Common myeloid progenitor, CD34-positive (primary cell): ENCODE measurements at regions not wholly inside any gene's neighbourhood (a gene's known extent, or its start where the extent isn't known, plus 50 kb on each side); places are given as distances from the start of the nearest gene placed in this dataset.

ENCODE experiments used
- CTCF ChIA-PET: fragments of 350-600 bp; sonication (Branson Sonifier 250); formaldehyde crosslinking; loops from one replicate; lab custom pipeline; 2021; ENCODE audit warnings: antibody characterized with exemption; lab: Charles Lee
- POLR2A ChIA-PET: fragments of 350-600 bp; sonication (Branson Sonifier 250); formaldehyde crosslinking; loops from one replicate; lab custom pipeline; 2021; ENCODE audit warnings: antibody characterized with exemption; lab: Charles Lee
- DNase-seq, 3 donors: peaks; one replicate each; pipeline versions ENCODE4 v3.0.0 to v3.0.0-alpha.2; 2013
- H3K27ac ChIP-seq, 2 experiments: 1 replicate in 1 of 2; 2 replicates in 1 of 2; pipeline ENCODE4 v1.7.0; 2013; ENCODE audit warnings: inconsistent platforms in 2 of 2, low read length in 2 of 2, mild to moderate bottlenecking in 2 of 2, low read depth in 1 of 2, moderate library complexity in 1 of 2; ENCODE audit not compliant: severe bottlenecking in 2 of 2, insufficient read depth in 1 of 2, poor library complexity in 1 of 2
- H3K27me3 ChIP-seq, 5 experiments: replicated peaks in 2 of 5; 1 replicate in 3 of 5; 2 replicates in 2 of 5; pipeline versions ENCODE4 v1.6.1 to v1.7.0; 2013; ENCODE audit warnings: low read length in 4 of 5, mild to moderate bottlenecking in 2 of 5, moderate library complexity in 2 of 5, inconsistent platforms in 1 of 5; ENCODE audit not compliant: insufficient read depth in 5 of 5, control insufficient read depth in 4 of 5
- H3K36me3 ChIP-seq, 4 experiments: 1 replicate in 2 of 4; 2 replicates in 2 of 4; pipeline versions ENCODE4 v1.6.1 to v1.7.0; 2013; ENCODE audit warnings: low read length in 3 of 4, control low read depth in 1 of 4, mild to moderate bottlenecking in 1 of 4; ENCODE audit not compliant: control insufficient read depth in 4 of 4, insufficient read depth in 4 of 4
- H3K4me1 ChIP-seq, 4 experiments: 1 replicate in 3 of 4; 2 replicates in 1 of 4; pipeline versions ENCODE4 v1.6.1 to v1.7.1; 2013; ENCODE audit warnings: low read length in 3 of 4, mild to moderate bottlenecking in 3 of 4, control low read depth in 1 of 4, inconsistent platforms in 1 of 4, moderate library complexity in 1 of 4; ENCODE audit not compliant: control insufficient read depth in 4 of 4, insufficient read depth in 4 of 4; ENCODE audit errors: control extremely low read depth in 1 of 4
- H3K4me3 ChIP-seq, 7 experiments: 1 replicate in 4 of 7; 2 replicates in 3 of 7; pipeline versions ENCODE4 v1.5.1 to v1.7.0; 2013; ENCODE audit warnings: mild to moderate bottlenecking in 7 of 7, low read length in 6 of 7, moderate library complexity in 6 of 7, inconsistent platforms in 2 of 7, low read depth in 2 of 7, control low read depth in 1 of 7; ENCODE audit not compliant: insufficient read depth in 4 of 7, control insufficient read depth in 1 of 7; ENCODE audit errors: extremely low read depth in 1 of 7
- H3K9me3 ChIP-seq, 5 experiments: 1 replicate in 4 of 5; 2 replicates in 1 of 5; pipeline versions ENCODE4 v1.6.1 to v1.7.1; 2013; ENCODE audit warnings: low read length in 4 of 5, mild to moderate bottlenecking in 2 of 5, inconsistent platforms in 1 of 5, low read depth in 1 of 5, moderate library complexity in 1 of 5; ENCODE audit not compliant: control insufficient read depth in 4 of 5, insufficient read depth in 2 of 5; ENCODE audit errors: control extremely low read depth in 1 of 5
- WGBS: methylation state at CpG from one replicate; pipeline ENCODE4 v1.1.5; 2013; ENCODE audit not compliant: insufficient coverage; 5-methylcytosine and 5-hydroxymethylcytosine counted together

- ChIA-PET POLR2A (no interaction called here), CTCF (no interaction called here)
- 89% methylated on average over 2 of the region's 3 CpGs for WGBS
- H3K27me3 ChIP-seq: no peaks in the 10 kb centered on the region
- H3K9me3 ChIP-seq: peaks cover 0 to 2% (median 0%) of the 10 kb centered on the region in 5 experiments
- no peak for DNase-seq
- H3K27ac ChIP-seq: no peak overlapping the region
- no peak overlapping the region for H3K4me3 ChIP-seq
- H3K36me3 ChIP-seq: no peaks in the 10 kb centered on the region
- no peaks in the 10 kb centered on the region for H3K4me1 ChIP-seq
These were observed 68.4 kb upstream of the FLRT2 start for GRCh38 chr14:85461432-85462133.

GRCh38 chr14:85463512-85463911 is 66.4 kb upstream of the FLRT2 start:
- Histone ChIP-seq H3K4me3 (no peak overlapping the region), H3K9me3 (no peaks in the 10 kb centered on the region), H3K27me3 (no peaks in the 10 kb centered on the region), H3K27ac (no peak overlapping the region), H3K4me1 (no peaks in the 10 kb centered on the region), H3K36me3 (no peaks in the 10 kb centered on the region)
- ChIA-PET POLR2A (no interaction called here), CTCF (no interaction called here)
- DNase-seq: no peak
- 100% methylated on average over 2 of the region's 4 CpGs for WGBS

- Histone ChIP-seq H3K27ac (no peak overlapping the region), H3K27me3 (no peaks in the 10 kb centered on the region), H3K4me3 (no peak overlapping the region), H3K9me3 (no peaks in the 10 kb centered on the region), H3K36me3 (no peaks in the 10 kb centered on the region), H3K4me1 (no peaks in the 10 kb centered on the region)
- WGBS: 78% methylated on average over 2 of the region's 2 CpGs
- ChIA-PET CTCF (no interaction called here), POLR2A (no interaction called here)
- DNase-seq: no peak
These were observed 65.6 kb upstream of the FLRT2 start for GRCh38 chr14:85464135-85464895.

GRCh38 chr14:85466678-85467077 is 63.3 kb upstream of the FLRT2 start:
- Histone ChIP-seq H3K27me3 (no peaks in the 10 kb centered on the region), H3K27ac (no peak overlapping the region), H3K9me3 (no peaks in the 10 kb centered on the region), H3K4me3 (no peak overlapping the region), H3K4me1 (peaks cover 0 to 3% (median 0%) of the 10 kb centered on the region in 4 experiments), H3K36me3 (no peaks in the 10 kb centered on the region)
- 93% methylated on average over 3 of the region's 3 CpGs for WGBS
- no peak for DNase-seq
- ChIA-PET CTCF (interaction anchor here (0.6 kb wide), 1 partner anchor 26 kb away, joined by 3 read pairs; no protein-coding TSS in a partner anchor), POLR2A (no interaction called here)

GRCh38 chr14:85468816-85469215 is 61.1 kb upstream of the FLRT2 start:
- H3K4me3 ChIP-seq: no peak overlapping the region
- peak in 2 of 3 donors; percentile 11 to 41 for DNase-seq
- H3K27me3 ChIP-seq: no peaks in the 10 kb centered on the region
- H3K36me3 ChIP-seq: no peaks in the 10 kb centered on the region
- H3K9me3 ChIP-seq: no peaks in the 10 kb centered on the region
- CTCF ChIA-PET: no interaction called here
- 49% methylated on average over 2 of the region's 2 CpGs for WGBS
- POLR2A ChIA-PET: no interaction called here
- peaks cover 0 to 3% (median 0%) of the 10 kb centered on the region in 4 experiments for H3K4me1 ChIP-seq
- H3K27ac ChIP-seq: no peak overlapping the region

- peak in 2 of 3 donors; percentile 46 to 55 for DNase-seq
- POLR2A ChIA-PET: no interaction called here
- CTCF ChIA-PET: no interaction called here
- Histone ChIP-seq H3K27ac (no peak overlapping the region), H3K27me3 (no peaks in the 10 kb centered on the region), H3K9me3 (no peaks in the 10 kb centered on the region), H3K4me1 (peaks cover 0 to 3% (median 0%) of the 10 kb centered on the region in 4 experiments), H3K36me3 (no peaks in the 10 kb centered on the region), H3K4me3 (no peak overlapping the region)
These were observed 58.8 kb upstream of the FLRT2 start for GRCh38 chr14:85471156-85471555.

GRCh38 chr14:85471744-85472143 is 58.2 kb upstream of the FLRT2 start:
- peak in 2 of 3 donors; percentile 19 to 36 for DNase-seq
- H3K27ac ChIP-seq: no peak overlapping the region
- peaks cover 0 to 3% (median 0%) of the 10 kb centered on the region in 4 experiments for H3K4me1 ChIP-seq
- WGBS: 71% methylated on average over 3 of the region's 4 CpGs
- H3K36me3 ChIP-seq: no peaks in the 10 kb centered on the region
- CTCF ChIA-PET: no interaction called here
- H3K4me3 ChIP-seq: no peak overlapping the region
- POLR2A ChIA-PET: no interaction called here
- H3K27me3 ChIP-seq: no peaks in the 10 kb centered on the region
- no peaks in the 10 kb centered on the region for H3K9me3 ChIP-seq
